ENCODE measurements at regions not wholly inside any gene's neighbourhood (a gene's known extent, or its start where the extent isn't known, plus 50 kb on each side); places are given as distances from the start of the nearest gene placed in this dataset.

- no peak for TF ChIP-seq CTCF (IDR thresholded peaks at IDR 0.05)
- no peak for TF ChIP-seq EZH2 (IDR thresholded peaks at IDR 0.05; ENCODE audit: borderline replicate concordance, insufficient read depth, low read depth, low read length, poor library complexity, severe bottlenecking)
- no peaks in the 10 kb centered on the region for H3K27me3 ChIP-seq (replicated peaks in 1 of 4; ENCODE audit: control extremely low read depth in 1 of 4, control insufficient read depth in 3 of 4, insufficient read depth in 4 of 4, low read length in 3 of 4)
- no peaks in the 10 kb centered on the region for H3K27me3 Mint-ChIP-seq
- H2AFZ ChIP-seq (ENCODE audit: insufficient read depth, low read depth, low read length, poor library complexity, severe bottlenecking): no peak overlapping the region
- no peaks in the 10 kb centered on the region for H3K79me2 ChIP-seq (ENCODE audit: control insufficient read depth, insufficient read depth, low read length)
- H3K4me2 ChIP-seq (replicated peaks; ENCODE audit: low read depth, low read length, poor library complexity, severe bottlenecking): no peak overlapping the region
- intact Hi-C loops (cut with micrococcal nuclease): no loop called here
- no peaks in the 10 kb centered on the region for H4K20me1 ChIP-seq (ENCODE audit: control insufficient read depth, insufficient read depth, low read length, poor library complexity, severe bottlenecking)
- ATAC-seq (ENCODE audit: low read depth) (no peak), DNase-seq (no peak)
- H3K4me3 ChIP-seq (ENCODE audit: control extremely low read depth in 1 of 5, extremely low read depth in 1 of 5, insufficient read depth in 1 of 5, low read depth in 2 of 5, low read length in 4 of 5): no peak overlapping the region
- H3K9me3 Mint-ChIP-seq (ENCODE audit: insufficient read depth): peaks cover 2% of the 10 kb centered on the region
- CTCF ChIA-PET: no interaction called here
- no peak overlapping the region for H3K4me3 Mint-ChIP-seq
- no peaks in the 10 kb centered on the region for H3K9me3 ChIP-seq (ENCODE audit: control extremely low read depth in 1 of 3, control insufficient read depth in 2 of 3, insufficient read depth in 1 of 3, low read length in 2 of 3)
- POLR2A ChIA-PET: no interaction called here
- WGBS (ENCODE audit: insufficient coverage): 67% methylated on average over 1 of the region's 2 CpGs
- no peak overlapping the region for H3K9ac ChIP-seq (ENCODE audit: low read length)
- no peak overlapping the region for H3K27ac Mint-ChIP-seq
- no peaks in the 10 kb centered on the region for H3K36me3 ChIP-seq (replicated peaks in 1 of 2; ENCODE audit: control extremely low read depth in 1 of 2, control insufficient read depth in 1 of 2, extremely low read depth in 1 of 2, insufficient read depth in 2 of 2, low read length in 1 of 2)
- H3K4me1 Mint-ChIP-seq: no peaks in the 10 kb centered on the region
- H3K27ac ChIP-seq (ENCODE audit: low read length in 2 of 2): no peak overlapping the region
- no peaks in the 10 kb centered on the region for H3K4me1 ChIP-seq (ENCODE audit: control insufficient read depth in 2 of 2, insufficient read depth in 2 of 2, low read length in 2 of 2)
These were observed 176.0 kb upstream of the KCND2 start for GRCh38 chr7:120097020-120097419.

GRCh38 chr7:120097774-120098173 is 175.2 kb upstream of the KCND2 start:
- intact Hi-C loops (cut with micrococcal nuclease): no loop called here
- no peaks in the 10 kb centered on the region for H3K79me2 ChIP-seq (ENCODE audit: control insufficient read depth, insufficient read depth, low read length)
- H3K27ac Mint-ChIP-seq: no peak overlapping the region
- POLR2A ChIA-PET: no interaction called here
- no peaks in the 10 kb centered on the region for H3K36me3 ChIP-seq (replicated peaks in 1 of 2; ENCODE audit: control extremely low read depth in 1 of 2, control insufficient read depth in 1 of 2, extremely low read depth in 1 of 2, insufficient read depth in 2 of 2, low read length in 1 of 2)
- no peak overlapping the region for H3K4me3 Mint-ChIP-seq
- peaks cover 2% of the 10 kb centered on the region for H3K9me3 Mint-ChIP-seq (ENCODE audit: insufficient read depth)
- DNase-seq: no peak
- no peaks in the 10 kb centered on the region for H3K4me1 ChIP-seq (ENCODE audit: control insufficient read depth in 2 of 2, insufficient read depth in 2 of 2, low read length in 2 of 2)
- no peaks in the 10 kb centered on the region for H3K9me3 ChIP-seq (ENCODE audit: control extremely low read depth in 1 of 3, control insufficient read depth in 2 of 3, insufficient read depth in 1 of 3, low read length in 2 of 3)
- H3K9ac ChIP-seq (ENCODE audit: low read length): no peak overlapping the region
- no peak overlapping the region for H2AFZ ChIP-seq (ENCODE audit: insufficient read depth, low read depth, low read length, poor library complexity, severe bottlenecking)
- no peaks in the 10 kb centered on the region for H4K20me1 ChIP-seq (ENCODE audit: control insufficient read depth, insufficient read depth, low read length, poor library complexity, severe bottlenecking)
- no peaks in the 10 kb centered on the region for H3K27me3 ChIP-seq (replicated peaks in 1 of 4; ENCODE audit: control extremely low read depth in 1 of 4, control insufficient read depth in 3 of 4, insufficient read depth in 4 of 4, low read length in 3 of 4)
- no peaks in the 10 kb centered on the region for H3K27me3 Mint-ChIP-seq
- H3K27ac ChIP-seq (ENCODE audit: low read length in 2 of 2): no peak overlapping the region
- H3K4me2 ChIP-seq (replicated peaks; ENCODE audit: low read depth, low read length, poor library complexity, severe bottlenecking): no peak overlapping the region
- H3K4me3 ChIP-seq (ENCODE audit: control extremely low read depth in 1 of 5, extremely low read depth in 1 of 5, insufficient read depth in 1 of 5, low read depth in 2 of 5, low read length in 4 of 5): no peak overlapping the region
- no peak for ATAC-seq (ENCODE audit: low read depth)
- CTCF ChIA-PET: no interaction called here
- no peaks in the 10 kb centered on the region for H3K4me1 Mint-ChIP-seq
- TF ChIP-seq EZH2 (IDR thresholded peaks at IDR 0.05; ENCODE audit: borderline replicate concordance, insufficient read depth, low read depth, low read length, poor library complexity, severe bottlenecking) (no peak), CTCF (IDR thresholded peaks at IDR 0.05) (no peak)
